ENCODE measurements at regions not wholly inside any gene's neighbourhood (a gene's known extent, or its start where the extent isn't known, plus 50 kb on each side); places are given as distances from the start of the nearest gene placed in this dataset.
"Not testable (repeated sequence)": the region's sequence is repeated elsewhere in the genome, so short reads cannot be mapped to it uniquely, and the experiment has no call there.

GRCh38 chr2:83109284-83109683 is 1349.8 kb downstream of the SUCLG1 start:
- DNase-seq (no peak), ATAC-seq (ENCODE audit: insufficient read depth, low read depth) (no peak)
- H3K9ac ChIP-seq (ENCODE audit: low read depth, low read length) = no peak overlapping the region
- no peak overlapping the region for H3K4me3 ChIP-seq (ENCODE audit: low read depth in 1 of 2, low read length in 2 of 2)
- no peaks in the 10 kb centered on the region for H3K4me1 ChIP-seq (ENCODE audit: insufficient read depth, low read length)
- H4K20me1 ChIP-seq (ENCODE audit: insufficient read depth, low read length) = no peaks in the 10 kb centered on the region
- H3K9me3 ChIP-seq (ENCODE audit: insufficient read depth, low read length, severe bottlenecking) = no peaks in the 10 kb centered on the region
- TF ChIP-seq CTCF (IDR thresholded peaks at IDR 0.05; ENCODE audit: borderline replicate concordance, extremely low read depth, low read length, poor library complexity, severe bottlenecking) (no peak), EZH2 (IDR thresholded peaks at IDR 0.05; ENCODE audit: borderline replicate concordance, low read depth, low read length, severe bottlenecking) (no peak)
- H3K36me3 ChIP-seq (ENCODE audit: insufficient read depth, low read length) = no peaks in the 10 kb centered on the region
- no peak overlapping the region for H3K4me2 ChIP-seq (ENCODE audit: insufficient read depth, low read length)
- no peak overlapping the region for H2AFZ ChIP-seq (ENCODE audit: low read depth, low read length)
- no peaks in the 10 kb centered on the region for H3K27me3 ChIP-seq (ENCODE audit: insufficient read depth, low read length, poor library complexity)
- H3K27ac ChIP-seq (ENCODE audit: low read length) = no peak overlapping the region
- no peaks in the 10 kb centered on the region for H3K79me2 ChIP-seq (ENCODE audit: insufficient read depth, low read length)

- Histone ChIP-seq H3K9ac (ENCODE audit: low read depth, low read length) (no peak overlapping the region), H3K4me2 (ENCODE audit: insufficient read depth, low read length) (no peak overlapping the region), H3K27ac (ENCODE audit: low read length) (no peak overlapping the region), H3K4me3 (ENCODE audit: low read depth in 1 of 2, low read length in 2 of 2) (no peak overlapping the region), H3K4me1 (ENCODE audit: insufficient read depth, low read length) (no peaks in the 10 kb centered on the region), H3K36me3 (ENCODE audit: insufficient read depth, low read length) (no peaks in the 10 kb centered on the region), H2AFZ (ENCODE audit: low read depth, low read length) (no peak overlapping the region), H3K79me2 (ENCODE audit: insufficient read depth, low read length) (no peaks in the 10 kb centered on the region), H4K20me1 (ENCODE audit: insufficient read depth, low read length) (no peaks in the 10 kb centered on the region), H3K9me3 (ENCODE audit: insufficient read depth, low read length, severe bottlenecking) (no peaks in the 10 kb centered on the region), H3K27me3 (ENCODE audit: insufficient read depth, low read length, poor library complexity) (no peaks in the 10 kb centered on the region)
- TF ChIP-seq CTCF (IDR thresholded peaks at IDR 0.05; ENCODE audit: borderline replicate concordance, extremely low read depth, low read length, poor library complexity, severe bottlenecking) (no peak), EZH2 (IDR thresholded peaks at IDR 0.05; ENCODE audit: borderline replicate concordance, low read depth, low read length, severe bottlenecking) (no peak)
- DNase-seq (no peak), ATAC-seq (ENCODE audit: insufficient read depth, low read depth) (no peak)
Measured at GRCh38 chr2:83106853-83107252, 1352.2 kb downstream of the SUCLG1 start.

- Histone ChIP-seq H3K27me3 (ENCODE audit: insufficient read depth, low read length, poor library complexity) (no peaks in the 10 kb centered on the region), H3K79me2 (ENCODE audit: insufficient read depth, low read length) (no peaks in the 10 kb centered on the region), H3K4me1 (ENCODE audit: insufficient read depth, low read length) (no peaks in the 10 kb centered on the region), H3K27ac (ENCODE audit: low read length) (no peak overlapping the region), H3K4me3 (ENCODE audit: low read depth in 1 of 2, low read length in 2 of 2) (no peak overlapping the region), H3K4me2 (ENCODE audit: insufficient read depth, low read length) (no peak overlapping the region), H4K20me1 (ENCODE audit: insufficient read depth, low read length) (no peaks in the 10 kb centered on the region), H3K9ac (ENCODE audit: low read depth, low read length) (no peak overlapping the region), H3K9me3 (ENCODE audit: insufficient read depth, low read length, severe bottlenecking) (no peaks in the 10 kb centered on the region), H2AFZ (ENCODE audit: low read depth, low read length) (no peak overlapping the region), H3K36me3 (ENCODE audit: insufficient read depth, low read length) (no peaks in the 10 kb centered on the region)
- TF ChIP-seq CTCF (IDR thresholded peaks at IDR 0.05; ENCODE audit: borderline replicate concordance, extremely low read depth, low read length, poor library complexity, severe bottlenecking) (no peak), EZH2 (IDR thresholded peaks at IDR 0.05; ENCODE audit: borderline replicate concordance, low read depth, low read length, severe bottlenecking) (no peak)
- ATAC-seq (ENCODE audit: insufficient read depth, low read depth) (no peak), DNase-seq (no peak)
Measured at GRCh38 chr2:83104202-83104601, 1354.9 kb downstream of the SUCLG1 start.

DNA sequence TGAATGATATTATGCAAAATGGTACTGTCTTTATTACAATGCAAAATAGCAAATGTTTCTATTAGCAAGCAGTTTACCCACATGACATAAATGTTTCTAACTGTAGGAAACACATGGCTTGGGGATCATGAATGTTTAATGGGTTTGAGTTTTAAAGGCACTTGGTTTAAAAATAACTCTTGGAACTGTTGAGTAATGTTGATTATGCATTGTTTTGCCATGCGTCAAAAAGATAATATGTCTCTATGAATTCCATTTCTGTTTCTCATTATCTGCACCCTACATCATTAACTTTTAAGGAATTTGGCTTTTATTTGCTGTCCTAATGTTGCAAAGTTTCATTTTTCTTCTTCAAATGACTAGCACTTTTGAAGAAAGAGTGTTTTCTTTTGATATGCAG is 1355.5 kb downstream of the SUCLG1 start:
- no peaks in the 10 kb centered on the region for H3K9me3 ChIP-seq (ENCODE audit: insufficient read depth, low read length, severe bottlenecking)
- no peak overlapping the region for H3K4me2 ChIP-seq (ENCODE audit: insufficient read depth, low read length)
- no peak for TF ChIP-seq EZH2 (IDR thresholded peaks at IDR 0.05; ENCODE audit: borderline replicate concordance, low read depth, low read length, severe bottlenecking)
- no peak for TF ChIP-seq CTCF (IDR thresholded peaks at IDR 0.05; ENCODE audit: borderline replicate concordance, extremely low read depth, low read length, poor library complexity, severe bottlenecking)
- H4K20me1 ChIP-seq (ENCODE audit: insufficient read depth, low read length) = no peaks in the 10 kb centered on the region
- no peaks in the 10 kb centered on the region for H3K36me3 ChIP-seq (ENCODE audit: insufficient read depth, low read length)
- ATAC-seq (ENCODE audit: insufficient read depth, low read depth) = no peak
- no peak overlapping the region for H3K4me3 ChIP-seq (ENCODE audit: low read depth in 1 of 2, low read length in 2 of 2)
- H3K27me3 ChIP-seq (ENCODE audit: insufficient read depth, low read length, poor library complexity) = no peaks in the 10 kb centered on the region
- H3K79me2 ChIP-seq (ENCODE audit: insufficient read depth, low read length) = no peaks in the 10 kb centered on the region
- H3K27ac ChIP-seq (ENCODE audit: low read length) = no peak overlapping the region
- no peak for DNase-seq
- H3K4me1 ChIP-seq (ENCODE audit: insufficient read depth, low read length) = no peaks in the 10 kb centered on the region
- no peak overlapping the region for H2AFZ ChIP-seq (ENCODE audit: low read depth, low read length)
- H3K9ac ChIP-seq (ENCODE audit: low read depth, low read length) = no peak overlapping the region

DNA sequence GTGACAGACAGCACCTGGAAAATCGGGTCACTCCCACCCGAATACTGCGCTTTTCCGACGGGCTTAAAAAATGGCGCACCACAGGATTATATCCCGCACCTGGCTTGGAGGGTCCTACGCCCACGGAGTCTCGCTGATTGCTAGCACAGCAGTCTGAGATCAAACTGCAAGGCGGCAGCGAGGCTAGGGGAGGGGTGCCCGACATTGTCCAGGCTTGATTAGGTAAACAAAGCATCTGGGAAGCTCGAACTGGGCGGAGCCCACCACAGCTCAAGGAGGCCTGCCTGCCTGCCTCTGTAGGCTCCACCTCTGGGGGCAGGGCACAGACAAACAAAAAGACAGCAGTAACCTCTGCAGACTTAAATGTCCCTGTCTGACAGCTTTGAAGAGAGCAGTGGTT is 1370.0 kb downstream of the SUCLG1 start:
- not testable (repeated sequence) for H3K4me3 ChIP-seq (ENCODE audit: low read depth in 1 of 2, low read length in 2 of 2); H3K9me3 ChIP-seq (ENCODE audit: insufficient read depth, low read length, severe bottlenecking); H3K9ac ChIP-seq (ENCODE audit: low read depth, low read length); ATAC-seq (ENCODE audit: insufficient read depth, low read depth); H3K79me2 ChIP-seq (ENCODE audit: insufficient read depth, low read length); H3K4me2 ChIP-seq (ENCODE audit: insufficient read depth, low read length); H3K27me3 ChIP-seq (ENCODE audit: insufficient read depth, low read length, poor library complexity); H4K20me1 ChIP-seq (ENCODE audit: insufficient read depth, low read length); H3K4me1 ChIP-seq (ENCODE audit: insufficient read depth, low read length); H2AFZ ChIP-seq (ENCODE audit: low read depth, low read length); H3K27ac ChIP-seq (ENCODE audit: low read length); DNase-seq; H3K36me3 ChIP-seq (ENCODE audit: insufficient read depth, low read length)
